IMR-90 (cell line): ENCODE measurements at regions not wholly inside any gene's neighbourhood (a gene's known extent, or its start where the extent isn't known, plus 50 kb on each side); places are given as distances from the start of the nearest gene placed in this dataset.

ENCODE experiments used
- CEBPB ChIP-seq: IDR thresholded peaks from 2 replicates; pipeline ENCODE4 v1.6.1; 2012; ENCODE audit warnings: low read depth, low read length, improper control_type of control experiment
- CHD1 ChIP-seq: IDR thresholded peaks from 2 replicates; pipeline ENCODE4 v1.6.1; 2012; ENCODE audit warnings: low read depth, low read length, improper control_type of control experiment
- CTCF ChIP-seq: conservative IDR thresholded peaks from 2 replicates; pipeline ENCODE4 v1.5.1; 2012; ENCODE audit warnings: mild to moderate bottlenecking, low read depth, low read length, improper control_type of control experiment
- FOS ChIP-seq: fragments of 150-350 bp; IDR thresholded peaks from 2 replicates; pipeline ENCODE4 v1.6.1; 2016; ENCODE audit warnings: low read depth, low read length
- MAFK ChIP-seq: IDR thresholded peaks from 2 replicates; pipeline ENCODE4 v1.6.1; 2012; ENCODE audit warnings: low read depth, low read length, improper control_type of control experiment
- MXI1 ChIP-seq: IDR thresholded peaks from 2 replicates; pipeline ENCODE4 v1.6.1; 2012; ENCODE audit warnings: low read depth, mild to moderate bottlenecking, low read length, moderate library complexity, borderline replicate concordance
- POLR2A ChIP-seq: IDR thresholded peaks from 2 replicates; pipeline ENCODE4 v1.6.1; 2012; ENCODE audit warnings: mild to moderate bottlenecking, low read depth, low read length
- RAD21 ChIP-seq: IDR thresholded peaks from 2 replicates; pipeline ENCODE4 v1.6.1; 2012; ENCODE audit warnings: low read length, improper control_type of control experiment
- RCOR1 ChIP-seq: IDR thresholded peaks from 2 replicates; pipeline ENCODE4 v1.6.1; 2012; ENCODE audit warnings: mild to moderate bottlenecking, low read length, improper control_type of control experiment; ENCODE audit not compliant: insufficient replicate concordance
- RFX5 ChIP-seq: IDR thresholded peaks from 2 replicates; pipeline ENCODE4 v1.8.0; 2012; ENCODE audit warnings: low read depth, mild to moderate bottlenecking, low read length, moderate library complexity
- SMC3 ChIP-seq: fragments of 150-350 bp; IDR thresholded peaks from 2 replicates; pipeline ENCODE4 v1.6.1; 2016; ENCODE audit warnings: low read depth, mild to moderate bottlenecking, antibody characterized with exemption, low read length, moderate library complexity
- TF ChIP-seq, protein P1 (sequence below): fragments of 150-350 bp; IDR thresholded peaks from 2 replicates; pipeline ENCODE4 v1.6.1; 2016; ENCODE audit warnings: low read depth, mild to moderate bottlenecking, low read length, moderate library complexity, borderline replicate concordance

DNA sequence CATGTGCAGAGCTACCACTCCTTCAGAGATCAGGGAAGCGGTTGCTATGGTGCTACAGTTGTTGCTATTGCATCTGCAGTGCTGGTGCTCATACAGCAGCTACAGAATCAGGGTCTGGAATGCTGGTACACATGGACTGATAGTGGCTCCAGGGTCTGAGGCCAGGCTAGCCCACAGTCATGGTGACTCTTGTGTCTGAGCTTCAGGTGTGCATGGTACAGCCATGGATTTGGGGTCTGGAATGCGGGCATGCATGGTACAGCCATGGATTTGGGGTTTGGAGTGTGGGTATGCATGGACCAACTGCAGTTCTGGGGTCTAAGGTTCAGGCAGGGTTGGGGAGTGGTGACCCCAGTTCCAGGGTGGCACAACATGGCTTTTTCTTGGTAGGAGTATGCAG lies 185.2 kb downstream of the SLC4A3 start:
- TF ChIP-seq SMC3 (no peak), CEBPB (no peak), CTCF (no peak), FOS (no peak), CHD1 (no peak), POLR2A (no peak), RCOR1 (no peak), RFX5 (no peak), RAD21 (no peak), MAFK (no peak), MXI1 (no peak)
- TF ChIP-seq, protein P1, sequence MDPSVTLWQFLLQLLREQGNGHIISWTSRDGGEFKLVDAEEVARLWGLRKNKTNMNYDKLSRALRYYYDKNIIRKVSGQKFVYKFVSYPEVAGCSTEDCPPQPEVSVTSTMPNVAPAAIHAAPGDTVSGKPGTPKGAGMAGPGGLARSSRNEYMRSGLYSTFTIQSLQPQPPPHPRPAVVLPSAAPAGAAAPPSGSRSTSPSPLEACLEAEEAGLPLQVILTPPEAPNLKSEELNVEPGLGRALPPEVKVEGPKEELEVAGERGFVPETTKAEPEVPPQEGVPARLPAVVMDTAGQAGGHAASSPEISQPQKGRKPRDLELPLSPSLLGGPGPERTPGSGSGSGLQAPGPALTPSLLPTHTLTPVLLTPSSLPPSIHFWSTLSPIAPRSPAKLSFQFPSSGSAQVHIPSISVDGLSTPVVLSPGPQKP, result no peak
